ENCODE measurements at regions not wholly inside any gene's neighbourhood (a gene's known extent, or its start where the extent isn't known, plus 50 kb on each side); places are given as distances from the start of the nearest gene placed in this dataset.

- Histone ChIP-seq H3K27ac (ENCODE audit: control insufficient read depth, insufficient read depth) (no peak overlapping the region), H3K4me1 (ENCODE audit: control insufficient read depth, insufficient read depth, low read length) (no peaks in the 10 kb centered on the region), H3K4me2 (ENCODE audit: control insufficient read depth, insufficient read depth) (no peak overlapping the region), H4K20me1 (ENCODE audit: control insufficient read depth, insufficient read depth) (no peaks in the 10 kb centered on the region), H3K36me3 (ENCODE audit: control insufficient read depth in 2 of 2, insufficient read depth in 2 of 2, low read length in 1 of 2) (no peaks in the 10 kb centered on the region), H3K9ac (ENCODE audit: control insufficient read depth, insufficient read depth, low read length) (no peak overlapping the region), H3K27me3 (replicated peaks in 1 of 2; ENCODE audit: control insufficient read depth in 2 of 2, insufficient read depth in 2 of 2, low read length in 1 of 2) (no peaks in the 10 kb centered on the region), H2AFZ (ENCODE audit: control insufficient read depth, low read depth, low read length) (no peak overlapping the region), H3K79me2 (ENCODE audit: control insufficient read depth, insufficient read depth, low read length) (no peaks in the 10 kb centered on the region), H3K4me3 (no peak overlapping the region), H3K9me3 (replicated peaks; ENCODE audit: control insufficient read depth, insufficient read depth, low read length) (no peaks in the 10 kb centered on the region)
- FAIRE-seq (no peak), DNase-seq (ENCODE audit: low read depth, low spot score) (no peak), ATAC-seq (no peak)
- intact Hi-C loops (cut with micrococcal nuclease; ENCODE audit: unreplicated experiment) (no loop called here), in situ Hi-C loops (cut with MboI) (no loop called here)
- TF ChIP-seq IRF5 (IDR thresholded peaks at IDR 0.05; ENCODE audit: borderline replicate concordance) (no peak), CBX5 (IDR thresholded peaks at IDR 0.05; ENCODE audit: low read depth) (no peak)
- no TSS peak for BruUV-seq (replicated peaks)
- RAD21 ChIA-PET (ENCODE audit: unreplicated experiment) = no interaction called here
- CTCF ChIA-PET = interaction anchor here (0.7 kb wide), 1 partner anchor 12 kb away, joined by 3 read pairs; no protein-coding TSS in a partner anchor
- POLR2A ChIA-PET = no interaction called here
- WGBS (ENCODE audit: insufficient coverage, insufficient replicate concordance, low lambda C conversion rate, missing lambda C conversion rate) = 5% methylated on average over 2 of the region's 2 CpGs
- SMC1A ChIA-PET (ENCODE audit: uncharacterized antibody, unreplicated experiment) = no interaction called here
These were observed 175.4 kb downstream of the ETNK1 start for GRCh38 chr12:22800332-22800731.

- no peaks in the 10 kb centered on the region for H3K9me3 ChIP-seq (replicated peaks; ENCODE audit: control insufficient read depth, insufficient read depth, low read length)
- no peak overlapping the region for H3K4me2 ChIP-seq (ENCODE audit: control insufficient read depth, insufficient read depth)
- no peak overlapping the region for H3K27ac ChIP-seq (ENCODE audit: control insufficient read depth, insufficient read depth)
- H3K4me1 ChIP-seq (ENCODE audit: control insufficient read depth, insufficient read depth, low read length) = no peaks in the 10 kb centered on the region
- no peak overlapping the region for H2AFZ ChIP-seq (ENCODE audit: control insufficient read depth, low read depth, low read length)
- no peaks in the 10 kb centered on the region for H3K79me2 ChIP-seq (ENCODE audit: control insufficient read depth, insufficient read depth, low read length)
- in situ Hi-C loops (cut with MboI) = no loop called here
- CTCF ChIA-PET = no interaction called here
- H3K36me3 ChIP-seq (ENCODE audit: control insufficient read depth in 2 of 2, insufficient read depth in 2 of 2, low read length in 1 of 2) = no peaks in the 10 kb centered on the region
- H3K9ac ChIP-seq (ENCODE audit: control insufficient read depth, insufficient read depth, low read length) = no peak overlapping the region
- H3K27me3 ChIP-seq (replicated peaks in 1 of 2; ENCODE audit: control insufficient read depth in 2 of 2, insufficient read depth in 2 of 2, low read length in 1 of 2) = no peaks in the 10 kb centered on the region
- ATAC-seq = no peak
- 40% methylated on average over 4 of the region's 4 CpGs for WGBS (ENCODE audit: insufficient coverage, insufficient replicate concordance, low lambda C conversion rate, missing lambda C conversion rate)
- no peak for FAIRE-seq
- SMC1A ChIA-PET (ENCODE audit: uncharacterized antibody, unreplicated experiment) = no interaction called here
- H3K4me3 ChIP-seq = no peak overlapping the region
- no peak for DNase-seq (ENCODE audit: low read depth, low spot score)
- no TSS peak for BruUV-seq (replicated peaks)
- no peaks in the 10 kb centered on the region for H4K20me1 ChIP-seq (ENCODE audit: control insufficient read depth, insufficient read depth)
- POLR2A ChIA-PET = no interaction called here
- RAD21 ChIA-PET (ENCODE audit: unreplicated experiment) = no interaction called here
- intact Hi-C loops (cut with micrococcal nuclease; ENCODE audit: unreplicated experiment) = no loop called here
- TF ChIP-seq MYB (IDR thresholded peaks at IDR 0.05; ENCODE audit: borderline replicate concordance, low read depth, low read length) (no peak), NBN (IDR thresholded peaks at IDR 0.05) (no peak), POU2F2 (IDR thresholded peaks at IDR 0.05; ENCODE audit: borderline replicate concordance, low read depth, low read length) (no peak), NR2C1 (IDR thresholded peaks at IDR 0.05) (no peak), ESRRA (IDR thresholded peaks at IDR 0.05; ENCODE audit: low read length) (no peak), ZNF274 (IDR thresholded peaks at IDR 0.05; ENCODE audit: insufficient read depth, insufficient read length) (no peak), E2F4 (IDR thresholded peaks at IDR 0.05; ENCODE audit: low read depth, low read length) (no peak), BRCA1 (IDR thresholded peaks at IDR 0.05; ENCODE audit: low read depth, low read length) (no peak), YBX1 (IDR thresholded peaks at IDR 0.05) (no peak), LARP7 (IDR thresholded peaks at IDR 0.05) (no peak), TCF12 (IDR thresholded peaks at IDR 0.05; ENCODE audit: low read depth, low read length) (no peak), RUNX3 (IDR thresholded peaks at IDR 0.05; ENCODE audit: low read length) (no peak), KDM1A (IDR thresholded peaks at IDR 0.05; ENCODE audit: borderline replicate concordance) (no peak), BCL11A (IDR thresholded peaks at IDR 0.05; ENCODE audit: low read depth, low read length) (no peak), MEF2B (IDR thresholded peaks at IDR 0.05; ENCODE audit: partially characterized antibody, poor library complexity, severe bottlenecking) (no peak)
These were observed 178.1 kb downstream of the ETNK1 start for GRCh38 chr12:22802883-22803630.
